Suprapubic skin (tissue), 4 donors: ENCODE measurements at regions not wholly inside any gene's neighbourhood (a gene's known extent, or its start where the extent isn't known, plus 50 kb on each side); places are given as distances from the start of the nearest gene placed in this dataset.

Experiments
- DNase-seq, 2 donors: peaks; one replicate each; pipeline ENCODE4 v3.0.0-alpha.2; 2019; ENCODE audit warnings: low spot score in 2 of 2
- H3K27ac ChIP-seq: fragments of 200-600 bp; sonication (generic); one replicate; pipeline ENCODE4 v1.5.1; 2019
- H3K27me3 ChIP-seq: fragments of 200-600 bp; sonication (generic); one replicate; pipeline ENCODE4 v1.5.1; 2019
- H3K36me3 ChIP-seq: fragments of 200-600 bp; sonication (generic); one replicate; pipeline ENCODE4 v1.5.1; 2019
- H3K4me1 ChIP-seq: fragments of 200-600 bp; sonication (generic); one replicate; pipeline ENCODE4 v1.5.1; 2019
- H3K4me3 ChIP-seq: fragments of 200-600 bp; sonication (generic); one replicate; pipeline ENCODE4 v1.5.1; 2019; ENCODE audit warnings: mild to moderate bottlenecking
- H3K9me3 ChIP-seq: fragments of 200-600 bp; sonication (generic); one replicate; pipeline ENCODE4 v1.5.1; 2019
- CTCF ChIP-seq, 2 donors: fragments of 200-600 bp in 1 of 2; fragments of 450-650 bp in 1 of 2; sonication (generic) in 1 of 2; IDR thresholded peaks; one replicate each; pipeline ENCODE4 v1.5.1; 2016 to 2019; ENCODE audit warnings: antibody characterized with exemption in 2 of 2, mild to moderate bottlenecking in 1 of 2, moderate library complexity in 1 of 2
- EP300 ChIP-seq: sonication (generic); formaldehyde crosslinking; IDR thresholded peaks from one replicate; pipeline ENCODE4 v1.6.1; 2017; ENCODE audit warnings: antibody characterized with exemption
- POLR2A ChIP-seq, 2 donors: fragments of 450-650 bp; IDR thresholded peaks; one replicate each; pipeline ENCODE4 v1.6.1; 2017; ENCODE audit warnings: antibody characterized with exemption in 2 of 2, mild to moderate bottlenecking in 2 of 2, moderate library complexity in 2 of 2
- POLR2AphosphoS5 ChIP-seq, 3 donors: sonication (generic); formaldehyde crosslinking; IDR thresholded peaks; one replicate each; pipeline ENCODE4 v1.6.1; 2017; ENCODE audit warnings: antibody characterized with exemption in 3 of 3
- WGBS: methylation state at CpG from one replicate; pipeline ENCODE4 v1.1.5; 2018; 5-methylcytosine and 5-hydroxymethylcytosine counted together

GRCh38 chr15:38874464-38874863 lies 309.9 kb upstream of the RASGRP1 start:
- Histone ChIP-seq H3K4me1 (peaks cover 10% of the 10 kb centered on the region), H3K27ac (no peak overlapping the region), H3K4me3 (no peak overlapping the region), H3K9me3 (no peaks in the 10 kb centered on the region), H3K36me3 (no peaks in the 10 kb centered on the region), H3K27me3 (no peaks in the 10 kb centered on the region)
- WGBS = 52% methylated on average over 5 of the region's 5 CpGs
- TF ChIP-seq EP300 = no peak
- no peak for TF ChIP-seq POLR2AphosphoS5 (IDR thresholded peaks at IDR 0.05)
- DNase-seq = no peak

GRCh38 chr15:38876211-38876610 lies 311.6 kb upstream of the RASGRP1 start:
- H3K4me1 ChIP-seq = peaks cover 10% of the 10 kb centered on the region
- WGBS = 88% methylated on average over 6 of the region's 6 CpGs
- no peak overlapping the region for H3K27ac ChIP-seq
- TF ChIP-seq CTCF (IDR thresholded peaks at IDR 0.05) (no peak), POLR2A (IDR thresholded peaks at IDR 0.05) (no peak), POLR2AphosphoS5 (IDR thresholded peaks at IDR 0.05) (no peak), EP300 (no peak)
- no peaks in the 10 kb centered on the region for H3K9me3 ChIP-seq
- H3K4me3 ChIP-seq = no peak overlapping the region
- DNase-seq = no peak
- no peaks in the 10 kb centered on the region for H3K27me3 ChIP-seq
- H3K36me3 ChIP-seq = no peaks in the 10 kb centered on the region

GRCh38 chr15:38876621-38877020 lies 312.0 kb upstream of the RASGRP1 start:
- TF ChIP-seq POLR2AphosphoS5 (IDR thresholded peaks at IDR 0.05) (no peak), POLR2A (IDR thresholded peaks at IDR 0.05) (no peak), CTCF (IDR thresholded peaks at IDR 0.05) (no peak), EP300 (no peak)
- 94% methylated on average over 3 of the region's 3 CpGs for WGBS
- Histone ChIP-seq H3K27me3 (no peaks in the 10 kb centered on the region), H3K27ac (no peak overlapping the region), H3K36me3 (no peaks in the 10 kb centered on the region), H3K4me1 (peaks cover 10% of the 10 kb centered on the region), H3K9me3 (no peaks in the 10 kb centered on the region), H3K4me3 (no peak overlapping the region)
- DNase-seq = no peak

- H3K36me3 ChIP-seq = no peaks in the 10 kb centered on the region
- H3K27ac ChIP-seq = no peak overlapping the region
- TF ChIP-seq POLR2AphosphoS5 (IDR thresholded peaks at IDR 0.05) (no peak), POLR2A (IDR thresholded peaks at IDR 0.05) (no peak), EP300 (no peak), CTCF (IDR thresholded peaks at IDR 0.05) (no peak)
- peaks cover 10% of the 10 kb centered on the region for H3K4me1 ChIP-seq
- H3K4me3 ChIP-seq = no peak overlapping the region
- WGBS = 71% methylated on average over 4 of the region's 4 CpGs
- DNase-seq = no peak
- H3K27me3 ChIP-seq = no peaks in the 10 kb centered on the region
- H3K9me3 ChIP-seq = no peaks in the 10 kb centered on the region
These were observed 312.9 kb upstream of the RASGRP1 start for GRCh38 chr15:38877471-38877870.

- Histone ChIP-seq H3K27me3 (no peaks in the 10 kb centered on the region), H3K27ac (no peak overlapping the region), H3K4me3 (no peak overlapping the region), H3K36me3 (no peaks in the 10 kb centered on the region), H3K9me3 (no peaks in the 10 kb centered on the region), H3K4me1 (peaks cover 10% of the 10 kb centered on the region)
- DNase-seq = no peak
- TF ChIP-seq CTCF (IDR thresholded peaks at IDR 0.05) = no peak
- TF ChIP-seq POLR2A (IDR thresholded peaks at IDR 0.05) = no peak
- TF ChIP-seq EP300 = no peak
- TF ChIP-seq POLR2AphosphoS5 (IDR thresholded peaks at IDR 0.05) = no peak
These were observed 313.4 kb upstream of the RASGRP1 start for GRCh38 chr15:38878026-38878425.

GRCh38 chr15:38878926-38879325 lies 314.3 kb upstream of the RASGRP1 start:
- Histone ChIP-seq H3K4me1 (peaks cover 1% of the 10 kb centered on the region), H3K36me3 (no peaks in the 10 kb centered on the region), H3K27ac (no peak overlapping the region), H3K9me3 (no peaks in the 10 kb centered on the region), H3K27me3 (no peaks in the 10 kb centered on the region), H3K4me3 (no peak overlapping the region)
- DNase-seq = no peak
- 68% methylated on average over 2 of the region's 2 CpGs for WGBS
- TF ChIP-seq POLR2AphosphoS5 (IDR thresholded peaks at IDR 0.05) (no peak), CTCF (IDR thresholded peaks at IDR 0.05) (no peak), EP300 (no peak), POLR2A (IDR thresholded peaks at IDR 0.05) (no peak)
